ENCODE measurements at regions not wholly inside any gene's neighbourhood (a gene's known extent, or its start where the extent isn't known, plus 50 kb on each side); places are given as distances from the start of the nearest gene placed in this dataset.

- peak; percentile 32; the same call in 1 of the 2 replicates for TF ChIP-seq SMAD3 (CRISPR knock-in tag; IDR thresholded peaks at IDR 0.05; ENCODE audit: borderline replicate concordance)
- TF ChIP-seq CTCF (IDR thresholded peaks at IDR 0.05), result no peak
- no peak for TF ChIP-seq USF2 (CRISPR knock-in tag; IDR thresholded peaks at IDR 0.05)
- TF ChIP-seq OVOL2 (CRISPR knock-in tag; IDR thresholded peaks at IDR 0.05; ENCODE audit: borderline replicate concordance), result no peak
- TF ChIP-seq MAX (CRISPR knock-in tag; IDR thresholded peaks at IDR 0.05), result no peak
- TF ChIP-seq E2F5 (CRISPR knock-in tag; IDR thresholded peaks at IDR 0.05), result no peak
These were observed 72.0 kb upstream of the MAP4 start for GRCh38 chr3:48088056-48088748.

Data from WTC11 (cell line).